Fibroblast of the aortic adventitia (primary cell): ENCODE measurements at regions not wholly inside any gene's neighbourhood (a gene's known extent, or its start where the extent isn't known, plus 50 kb on each side); places are given as distances from the start of the nearest gene placed in this dataset.
A peak's percentile ranks its signal among the peaks of the same experiment; 100 is the strongest.
"Not testable (repeated sequence)": the region's sequence is repeated elsewhere in the genome, so short reads cannot be mapped to it uniquely, and the experiment has no call there.

Experiments
- DNase-seq: peaks from one replicate; pipeline ENCODE4 v3.0.0-alpha.2; 2010; ENCODE audit warnings: low read depth
- H3K4me3 ChIP-seq: 2 replicates; pipeline ENCODE4 v1.5.1; 2011; ENCODE audit warnings: low read depth, mild to moderate bottlenecking, control low read depth, low read length, moderate library complexity
- CTCF ChIP-seq: IDR thresholded peaks from 2 replicates; pipeline ENCODE4 v1.5.1; 2011; ENCODE audit warnings: mild to moderate bottlenecking, low read length, control low read depth, inconsistent platforms; ENCODE audit not compliant: insufficient read depth

GRCh38 chr4:33831442-33832066 lies 2412.8 kb downstream of the ARAP2 start:
- DNase-seq = peak; percentile 16
- H3K4me3 ChIP-seq = no peak overlapping the region
- TF ChIP-seq CTCF = no peak

- peak; percentile 66 for DNase-seq
- H3K4me3 ChIP-seq = not testable (repeated sequence)
These were observed 2408.6 kb downstream of the ARAP2 start for GRCh38 chr4:33835764-33836163.

- DNase-seq = peak; percentile 83
- TF ChIP-seq CTCF = no peak
- no peak overlapping the region for H3K4me3 ChIP-seq
These were observed 2407.1 kb downstream of the ARAP2 start for GRCh38 chr4:33837043-33837838.

GRCh38 chr4:33841120-33841519 lies 2403.2 kb downstream of the ARAP2 start:
- no peak overlapping the region for H3K4me3 ChIP-seq
- TF ChIP-seq CTCF = no peak
- no peak for DNase-seq

GRCh38 chr4:33850371-33850902 lies 2393.9 kb downstream of the ARAP2 start:
- DNase-seq = no peak
- no peak for TF ChIP-seq CTCF
- H3K4me3 ChIP-seq = no peak overlapping the region

GRCh38 chr4:33853670-33854069 lies 2390.6 kb downstream of the ARAP2 start:
- H3K4me3 ChIP-seq, DNase-seq: not testable (repeated sequence)

- TF ChIP-seq CTCF = no peak
- no peak overlapping the region for H3K4me3 ChIP-seq
- no peak for DNase-seq
These were observed 2379.9 kb downstream of the ARAP2 start for GRCh38 chr4:33864290-33864859.
